CD4-positive, alpha-beta T cell (primary cell): ENCODE measurements at regions not wholly inside any gene's neighbourhood (a gene's known extent, or its start where the extent isn't known, plus 50 kb on each side); places are given as distances from the start of the nearest gene placed in this dataset.

ENCODE experiments used
- ATAC-seq: fragments of 200-7000 bp; cut with Tn5 transposase; one replicate; pipeline ENCODE4 v1.10.0; 2022; ENCODE audit warnings: mild to moderate bottlenecking; ENCODE audit not compliant: poor library complexity
- CTCF ChIA-PET: fragments of 350-600 bp; sonication (Branson Sonifier 250); formaldehyde crosslinking; loops from one replicate; lab custom pipeline; 2021; ENCODE audit warnings: antibody characterized with exemption, inconsistent platforms; lab: Charles Lee
- POLR2A ChIA-PET: fragments of 350-600 bp; sonication (Branson Sonifier 250); formaldehyde crosslinking; loops from one replicate; lab custom pipeline; 2021; ENCODE audit warnings: antibody characterized with exemption, inconsistent platforms; lab: Charles Lee
- DNase-seq, 14 experiments: peaks; one replicate each; pipeline ENCODE4 v3.0.0-alpha.2; 2013 to 2020; ENCODE audit warnings: mixed read lengths in 2 of 14
- H3K27ac ChIP-seq, 2 donors: one replicate each; pipeline versions ENCODE4 v1.5.1 to v1.7.0; 2013; ENCODE audit warnings: low read length in 2 of 2, low read depth in 1 of 2, mild to moderate bottlenecking in 1 of 2
- H3K27me3 ChIP-seq, 2 experiments: 1 replicate in 1 of 2; 2 replicates in 1 of 2; pipeline versions ENCODE4 v1.6.1 to v1.7.0; 2013; ENCODE audit warnings: low read length in 2 of 2, control low read depth in 1 of 2, mild to moderate bottlenecking in 1 of 2, moderate library complexity in 1 of 2; ENCODE audit not compliant: insufficient read depth in 2 of 2, control insufficient read depth in 1 of 2
- H3K36me3 ChIP-seq: one replicate; pipeline ENCODE4 v1.6.1; 2013; ENCODE audit warnings: low read length, control low read depth; ENCODE audit not compliant: insufficient read depth
- H3K4me1 ChIP-seq: one replicate; pipeline ENCODE4 v1.6.1; 2013; ENCODE audit warnings: low read length, control low read depth; ENCODE audit not compliant: insufficient read depth
- H3K4me3 ChIP-seq: one replicate; pipeline ENCODE4 v1.5.1; 2013; ENCODE audit warnings: mild to moderate bottlenecking, low read length, moderate library complexity
- H3K9me3 ChIP-seq, 2 experiments: 1 replicate in 1 of 2; 2 replicates in 1 of 2; pipeline versions ENCODE4 v1.6.1 to v1.7.0; 2013; ENCODE audit warnings: low read length in 2 of 2, mild to moderate bottlenecking in 2 of 2, control low read depth in 1 of 2, moderate library complexity in 1 of 2; ENCODE audit not compliant: control insufficient read depth in 1 of 2, insufficient read depth in 1 of 2
- H3K27ac Mint-ChIP-seq: one replicate; pipeline ENCODE4 v1.8.0; 2020; ENCODE audit warnings: mixed read lengths
- H3K27me3 Mint-ChIP-seq: one replicate; pipeline ENCODE4 v1.8.0; 2021; ENCODE audit warnings: mixed read lengths
- H3K36me3 Mint-ChIP-seq: one replicate; pipeline ENCODE4 v1.8.0; 2021; ENCODE audit warnings: low read depth, mixed read lengths
- H3K4me1 Mint-ChIP-seq: one replicate; pipeline ENCODE4 v1.8.0; 2021; ENCODE audit warnings: low read depth, mixed read lengths
- H3K4me3 Mint-ChIP-seq: one replicate; pipeline ENCODE4 v1.8.0; 2020; ENCODE audit warnings: mild to moderate bottlenecking, mixed read lengths
- H3K9me3 Mint-ChIP-seq: one replicate; pipeline ENCODE4 v1.8.0; 2020; ENCODE audit warnings: mixed read lengths
- intact Hi-C, 2 experiments: fragments of 100-400 bp; cut with DNase I in 1 of 2; cut with micrococcal nuclease in 1 of 2; formaldehyde crosslinking; loops; one replicate each; pipeline versions ENCODE4 v1.15.1 to v1.9.0; 2023 to 2025; cut with DNase I, micrococcal nuclease
- TF ChIP-seq, protein P1 (sequence below): fragments of 200-600 bp; IDR thresholded peaks from one replicate; pipeline ENCODE4 v1.8.0; 2022; ENCODE audit warnings: antibody characterized with exemption, mild to moderate bottlenecking

DNA sequence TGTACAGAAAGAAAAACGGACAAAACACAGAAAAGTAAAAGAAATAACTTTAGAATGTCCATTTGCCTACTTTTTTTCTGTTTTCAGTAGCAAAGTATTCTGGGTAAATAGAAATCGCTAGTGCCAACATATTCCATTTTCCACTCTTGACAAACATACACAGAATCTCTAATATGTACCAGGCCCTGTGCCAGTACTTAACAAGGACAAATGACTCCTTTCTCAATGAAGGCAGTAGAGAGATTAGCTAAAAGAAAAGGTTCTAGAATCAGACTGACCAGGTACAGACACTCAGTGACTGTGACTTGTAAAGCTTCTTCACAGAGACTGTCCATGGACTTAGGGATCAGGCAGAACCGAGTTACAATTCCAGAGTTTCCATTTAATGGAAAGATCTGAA is 165.8 kb upstream of the STAC start:
- H3K9me3 Mint-ChIP-seq: peaks cover 4% of the 10 kb centered on the region
- no peaks in the 10 kb centered on the region for H3K27me3 Mint-ChIP-seq
- no peak overlapping the region for H3K4me3 ChIP-seq
- H3K4me1 Mint-ChIP-seq: no peaks in the 10 kb centered on the region
- H3K36me3 Mint-ChIP-seq: no peaks in the 10 kb centered on the region
- TF ChIP-seq, protein P1, sequence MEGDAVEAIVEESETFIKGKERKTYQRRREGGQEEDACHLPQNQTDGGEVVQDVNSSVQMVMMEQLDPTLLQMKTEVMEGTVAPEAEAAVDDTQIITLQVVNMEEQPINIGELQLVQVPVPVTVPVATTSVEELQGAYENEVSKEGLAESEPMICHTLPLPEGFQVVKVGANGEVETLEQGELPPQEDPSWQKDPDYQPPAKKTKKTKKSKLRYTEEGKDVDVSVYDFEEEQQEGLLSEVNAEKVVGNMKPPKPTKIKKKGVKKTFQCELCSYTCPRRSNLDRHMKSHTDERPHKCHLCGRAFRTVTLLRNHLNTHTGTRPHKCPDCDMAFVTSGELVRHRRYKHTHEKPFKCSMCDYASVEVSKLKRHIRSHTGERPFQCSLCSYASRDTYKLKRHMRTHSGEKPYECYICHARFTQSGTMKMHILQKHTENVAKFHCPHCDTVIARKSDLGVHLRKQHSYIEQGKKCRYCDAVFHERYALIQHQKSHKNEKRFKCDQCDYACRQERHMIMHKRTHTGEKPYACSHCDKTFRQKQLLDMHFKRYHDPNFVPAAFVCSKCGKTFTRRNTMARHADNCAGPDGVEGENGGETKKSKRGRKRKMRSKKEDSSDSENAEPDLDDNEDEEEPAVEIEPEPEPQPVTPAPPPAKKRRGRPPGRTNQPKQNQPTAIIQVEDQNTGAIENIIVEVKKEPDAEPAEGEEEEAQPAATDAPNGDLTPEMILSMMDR: no peak
- no peak for DNase-seq
- H3K27ac Mint-ChIP-seq: no peak overlapping the region
- H3K4me1 ChIP-seq: no peaks in the 10 kb centered on the region
- intact Hi-C loops: no loop called here
- H3K4me3 Mint-ChIP-seq: no peak overlapping the region
- H3K9me3 ChIP-seq: no peaks in the 10 kb centered on the region
- no peak for ATAC-seq
- no peak overlapping the region for H3K27ac ChIP-seq
- POLR2A ChIA-PET: no interaction called here
- CTCF ChIA-PET: no interaction called here
- H3K36me3 ChIP-seq: no peaks in the 10 kb centered on the region
- H3K27me3 ChIP-seq: no peaks in the 10 kb centered on the region

- CTCF ChIA-PET: no interaction called here
- no peaks in the 10 kb centered on the region for H3K4me1 ChIP-seq
- no peaks in the 10 kb centered on the region for H3K27me3 Mint-ChIP-seq
Observed at GRCh38 chr3:36215241-36215640, 165.1 kb upstream of the STAC start.

GRCh38 chr3:36219398-36219797 is 160.9 kb upstream of the STAC start:
- H3K4me3 Mint-ChIP-seq: no peak overlapping the region
- DNase-seq: no peak
- no peak for ATAC-seq
- no peaks in the 10 kb centered on the region for H3K36me3 Mint-ChIP-seq
- H3K4me1 Mint-ChIP-seq: no peaks in the 10 kb centered on the region
- H3K27me3 Mint-ChIP-seq: no peaks in the 10 kb centered on the region
- POLR2A ChIA-PET: no interaction called here
- no peaks in the 10 kb centered on the region for H3K9me3 ChIP-seq
- peaks cover 7% of the 10 kb centered on the region for H3K9me3 Mint-ChIP-seq
- CTCF ChIA-PET: no interaction called here
- TF ChIP-seq, protein P1: no peak
- no peak overlapping the region for H3K4me3 ChIP-seq
- H3K27ac Mint-ChIP-seq: no peak overlapping the region
- H3K27ac ChIP-seq: no peak overlapping the region
- H3K27me3 ChIP-seq: no peaks in the 10 kb centered on the region
- no peaks in the 10 kb centered on the region for H3K4me1 ChIP-seq
- intact Hi-C loops: no loop called here
- no peaks in the 10 kb centered on the region for H3K36me3 ChIP-seq

More at GRCh38 chr3:36215241-36215640, 165.1 kb upstream of the STAC start:
- Histone ChIP-seq H3K9me3 (no peaks in the 10 kb centered on the region), H3K4me3 (no peak overlapping the region), H3K27me3 (no peaks in the 10 kb centered on the region), H3K36me3 (no peaks in the 10 kb centered on the region), H3K27ac (no peak overlapping the region)
- Mint-ChIP-seq H3K27ac (no peak overlapping the region), H3K9me3 (peaks cover 4% of the 10 kb centered on the region), H3K36me3 (no peaks in the 10 kb centered on the region), H3K4me3 (no peak overlapping the region), H3K4me1 (no peaks in the 10 kb centered on the region)
- ATAC-seq (no peak), DNase-seq (no peak)
- TF ChIP-seq, protein P1: no peak
- intact Hi-C loops: no loop called here
- POLR2A ChIA-PET: no interaction called here
